Stimulated activated CD8-positive, alpha-beta memory T cell treated with anti-CD3 and anti-CD28 coated beads, Interleukin-4, amount 100 ng/mL, for 4 hours (primary cell): ENCODE measurements at regions not wholly inside any gene's neighbourhood (a gene's known extent, or its start where the extent isn't known, plus 50 kb on each side); places are given as distances from the start of the nearest gene placed in this dataset.

ENCODE experiments used
- DNase-seq, 2 donors: peaks; one replicate each; pipeline ENCODE4 v3.0.0-alpha.2; 2020; ENCODE audit warnings: low read depth in 2 of 2, low spot score in 1 of 2

DNA sequence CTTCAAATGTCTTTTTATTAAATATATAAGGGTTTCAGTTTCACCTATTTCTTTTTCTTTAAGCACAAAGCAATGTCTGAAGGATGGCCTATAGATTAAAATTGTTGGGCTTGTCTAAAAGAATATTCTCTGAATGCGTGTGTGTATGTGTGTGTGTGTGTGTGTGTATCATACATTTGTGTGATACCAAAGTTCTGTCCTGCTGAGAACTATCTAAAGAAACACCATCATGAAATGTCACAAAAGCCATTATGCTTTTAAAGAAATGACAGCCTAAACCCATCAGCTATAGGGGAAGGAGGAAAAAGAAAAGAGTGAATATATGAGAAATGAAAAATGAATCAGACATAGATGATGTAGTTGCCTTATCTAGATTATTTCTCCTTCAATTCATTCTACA, 1501.5 kb upstream of the TENM3 start:
- no peak for DNase-seq

DNA sequence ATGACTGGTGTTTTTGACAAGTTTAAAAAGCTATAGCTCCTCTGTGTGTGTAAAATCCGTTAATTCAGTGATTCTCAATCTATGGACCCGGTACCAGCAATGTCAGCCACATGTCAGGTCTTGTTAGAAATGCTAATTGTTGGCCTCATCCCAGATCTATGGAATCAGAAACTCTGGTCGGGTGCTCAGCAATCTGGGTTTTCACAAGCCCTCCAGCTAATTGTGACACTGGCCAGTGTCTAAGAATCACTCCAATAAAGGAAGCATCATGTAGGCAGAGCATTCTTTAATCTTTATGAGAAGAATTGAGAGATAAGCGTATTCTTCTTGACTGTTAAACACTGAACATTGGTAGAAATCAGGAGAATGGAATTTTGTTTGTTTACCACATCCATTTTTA, 1498.2 kb upstream of the TENM3 start:
- DNase-seq = no peak

DNA sequence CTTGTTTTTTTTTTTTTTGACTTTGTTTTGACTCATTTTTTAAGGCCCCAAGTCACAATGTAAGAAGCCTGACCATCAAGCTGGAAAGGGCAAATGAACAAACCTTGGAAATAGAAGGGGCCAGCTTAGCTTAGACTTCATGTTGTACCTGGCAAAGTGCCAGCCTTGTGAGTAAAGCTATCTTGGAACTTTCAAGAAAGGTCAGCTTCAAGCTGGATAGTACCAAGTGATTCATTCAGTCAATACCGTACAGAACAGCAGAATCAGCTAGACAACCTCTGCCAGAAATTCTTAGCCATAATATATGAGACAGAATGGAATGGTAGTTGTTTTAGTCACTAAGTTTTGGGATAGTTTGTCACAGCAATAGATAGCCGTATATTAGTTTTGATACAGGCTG, 1492.2 kb upstream of the TENM3 start:
- DNase-seq = no peak

- DNase-seq = no peak
Observed at GRCh38 chr4:180757927-180758326, 1485.3 kb upstream of the TENM3 start.

GRCh38 chr4:180766045-180766444, 1477.2 kb upstream of the TENM3 start:
- no peak for DNase-seq

GRCh38 chr4:180766944-180767729, 1476.1 kb upstream of the TENM3 start:
- DNase-seq = no peak

GRCh38 chr4:180768610-180769009, 1474.6 kb upstream of the TENM3 start:
- DNase-seq = no peak

DNA sequence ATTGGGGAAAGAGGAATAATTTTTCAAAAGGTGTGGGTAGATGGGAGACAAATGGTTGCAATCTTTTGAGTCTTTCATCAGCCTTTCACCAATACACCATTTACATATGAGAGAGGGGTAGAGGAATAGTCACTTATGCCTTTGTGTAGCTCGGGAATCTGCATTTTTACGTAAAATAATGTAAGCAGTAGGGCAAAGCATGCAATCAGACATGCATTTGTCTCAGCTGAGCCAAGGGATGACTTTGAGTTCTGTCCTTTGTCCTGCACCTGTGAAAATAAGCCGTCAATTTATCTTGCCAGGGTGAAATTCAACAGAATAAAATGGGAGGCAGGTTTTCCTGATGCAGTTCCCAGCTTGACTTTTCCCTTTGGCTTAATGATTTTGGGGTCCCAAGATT, 1473.4 kb upstream of the TENM3 start:
- no peak for DNase-seq

DNA sequence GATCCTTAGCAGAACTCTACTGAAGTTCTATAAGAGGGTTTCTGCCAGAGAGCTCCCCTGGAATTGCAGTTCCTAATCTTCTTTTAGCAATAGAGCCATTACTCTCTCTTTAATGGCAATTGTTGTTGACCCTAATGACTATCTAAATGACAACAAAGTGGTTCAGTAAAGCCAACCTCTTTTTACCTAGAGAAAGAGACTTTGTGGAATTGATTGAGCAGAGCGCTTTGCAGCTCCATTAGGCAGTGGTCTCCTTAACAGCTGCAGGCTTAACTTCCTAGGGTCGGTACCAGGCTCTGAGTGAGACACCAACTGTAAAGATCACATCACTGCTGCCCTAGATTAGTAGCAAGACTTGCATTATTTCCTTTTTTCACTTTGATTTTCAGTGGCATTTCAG, 1472.9 kb upstream of the TENM3 start:
- no peak for DNase-seq

DNA sequence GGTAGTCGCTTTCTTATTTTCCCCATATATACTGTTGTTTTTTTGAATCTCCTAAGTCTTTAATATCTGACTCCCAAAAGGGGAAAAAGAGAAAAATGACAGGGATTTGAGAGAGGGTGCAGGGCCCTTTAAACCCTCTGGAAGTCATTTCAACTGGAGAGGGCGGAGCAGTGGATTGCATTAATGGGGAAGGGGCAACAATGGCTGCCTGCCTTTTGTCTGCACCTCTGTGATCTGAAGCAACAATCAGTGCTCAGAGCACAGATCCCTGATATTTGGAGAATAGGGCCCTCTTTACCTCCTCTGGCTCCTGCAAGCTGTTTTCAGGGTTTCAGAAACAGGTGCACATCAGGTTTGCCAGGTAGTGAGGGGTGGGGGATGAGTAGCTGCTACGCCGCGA, 1458.3 kb upstream of the TENM3 start:
- no peak for DNase-seq

DNA sequence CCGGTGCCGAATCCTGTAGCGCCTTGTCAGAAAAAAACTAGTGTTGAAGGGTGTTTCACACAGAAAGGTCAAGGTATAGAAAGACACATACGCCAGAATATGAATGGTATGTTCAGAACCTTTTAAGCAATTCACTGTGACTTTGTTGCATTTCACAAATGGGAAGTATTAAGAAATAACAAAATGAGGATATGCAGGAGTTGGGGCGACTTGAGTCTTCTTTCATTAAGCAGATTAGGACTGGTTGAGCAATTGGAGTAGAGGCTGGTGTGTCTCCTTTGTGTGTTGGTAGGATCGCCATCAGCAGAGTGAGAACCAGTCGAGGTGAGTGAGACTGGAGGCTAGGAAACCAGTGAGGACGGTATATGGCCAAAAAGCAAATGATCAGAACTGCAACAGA, 1454.5 kb upstream of the TENM3 start:
- DNase-seq = no peak

GRCh38 chr4:180789929-180790328, 1453.3 kb upstream of the TENM3 start:
- DNase-seq = no peak

DNA sequence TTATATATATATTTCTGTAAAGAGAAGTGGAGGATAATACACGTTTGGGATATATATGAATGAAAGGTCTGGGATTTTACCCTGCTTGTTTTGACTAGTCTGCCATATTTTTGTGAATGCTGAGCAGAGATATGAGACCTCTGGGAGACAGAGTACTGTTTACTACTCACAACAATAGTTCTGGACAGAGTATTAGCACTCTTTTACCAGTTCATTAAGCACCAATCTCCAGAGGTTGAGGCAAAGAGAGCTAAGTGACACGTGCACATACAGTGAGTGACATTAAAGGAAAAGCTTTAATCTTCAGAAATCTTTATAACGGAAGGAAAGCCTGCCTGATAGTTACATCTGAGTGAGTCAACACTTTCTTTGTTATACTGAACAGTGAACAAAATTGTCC, 1452.7 kb upstream of the TENM3 start:
- no peak for DNase-seq

GRCh38 chr4:180792541-180792940, 1450.7 kb upstream of the TENM3 start:
- no peak for DNase-seq

DNA sequence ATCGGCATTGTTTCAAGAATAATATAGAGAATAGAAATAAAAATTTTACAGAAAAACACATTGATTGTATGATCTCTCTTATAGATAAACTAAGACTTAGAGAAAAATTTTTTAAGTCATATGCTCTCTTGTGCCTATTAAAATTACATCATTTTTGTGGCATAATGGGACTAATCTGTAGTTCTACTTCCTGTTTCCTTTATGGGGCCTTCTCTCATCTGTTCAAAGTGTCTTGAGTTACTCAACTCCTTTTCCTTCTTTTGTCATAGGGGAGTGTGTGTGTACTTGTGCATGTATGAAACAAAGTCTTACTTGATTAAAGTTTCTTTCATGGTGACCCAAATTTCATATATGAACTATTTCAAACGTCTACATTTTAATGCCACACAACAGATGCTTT, 1448.9 kb upstream of the TENM3 start:
- no peak for DNase-seq

DNA sequence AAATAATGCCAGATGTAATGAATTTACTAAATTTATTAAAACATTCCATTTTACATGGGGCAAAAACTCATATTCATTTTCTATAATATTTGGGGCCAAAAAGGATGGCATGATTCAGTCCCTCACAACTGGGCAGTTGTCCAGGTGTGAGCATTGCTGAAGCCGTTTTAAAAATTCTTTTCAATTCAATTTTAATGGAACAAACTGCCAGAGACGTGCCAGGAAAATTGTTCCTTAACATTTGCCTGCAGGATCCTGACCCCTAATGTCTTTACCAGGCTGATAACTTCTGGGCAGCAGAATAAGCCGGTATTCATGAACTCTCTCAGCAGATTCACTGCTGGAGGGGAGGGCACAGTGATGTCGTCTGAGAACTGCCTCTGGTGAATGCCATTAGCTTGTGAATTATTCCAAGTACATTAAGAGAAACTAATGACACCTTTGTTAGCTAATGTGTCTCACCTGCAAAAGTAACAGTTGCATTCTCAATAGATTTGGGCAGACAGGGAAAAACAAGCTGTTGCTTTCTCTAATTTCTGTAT, 1445.1 kb upstream of the TENM3 start:
- DNase-seq = no peak

GRCh38 chr4:180799798-180800197, 1443.4 kb upstream of the TENM3 start:
- no peak for DNase-seq

GRCh38 chr4:180805101-180805500, 1438.1 kb upstream of the TENM3 start:
- DNase-seq = no peak

GRCh38 chr4:180808862-180809261, 1434.3 kb upstream of the TENM3 start:
- no peak for DNase-seq

DNA sequence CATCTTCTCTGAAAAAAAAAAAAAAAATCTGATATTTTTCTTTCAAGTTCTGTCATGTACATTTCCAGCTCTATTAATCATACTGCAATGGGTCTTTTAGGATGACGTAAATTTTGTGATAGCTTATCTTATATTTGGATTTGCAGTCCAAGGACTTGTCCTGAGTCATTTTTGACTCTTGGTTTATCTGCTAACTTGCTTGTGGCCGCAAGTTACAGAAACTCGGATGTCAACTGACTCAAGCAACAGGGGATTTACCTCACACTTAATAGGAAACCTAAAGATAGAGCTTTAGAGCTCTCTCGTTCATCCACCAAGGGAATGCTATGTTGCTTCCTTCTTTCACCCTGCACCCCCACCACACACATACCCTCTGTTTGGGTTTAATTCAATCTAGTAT, 1433.8 kb upstream of the TENM3 start:
- DNase-seq = no peak

DNA sequence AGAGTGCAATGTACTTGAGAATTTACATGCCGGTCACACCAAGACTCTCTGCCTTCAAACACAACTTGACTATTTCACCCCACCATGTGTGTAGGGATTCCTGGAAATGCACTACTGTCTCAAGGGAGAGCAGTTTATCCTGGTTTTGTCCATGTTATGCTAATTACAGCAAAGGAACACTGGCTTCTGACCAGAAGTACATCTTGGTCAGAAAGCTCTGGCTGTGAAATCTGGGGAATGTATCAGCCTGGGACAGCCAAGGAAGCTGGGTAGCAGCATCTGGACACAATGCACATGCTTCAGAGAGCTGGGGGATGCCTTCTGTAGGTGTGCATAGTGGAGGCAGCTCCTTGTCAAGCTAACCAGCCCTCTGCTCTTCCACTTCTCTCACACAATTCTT, 1432.6 kb upstream of the TENM3 start:
- no peak for DNase-seq

DNA sequence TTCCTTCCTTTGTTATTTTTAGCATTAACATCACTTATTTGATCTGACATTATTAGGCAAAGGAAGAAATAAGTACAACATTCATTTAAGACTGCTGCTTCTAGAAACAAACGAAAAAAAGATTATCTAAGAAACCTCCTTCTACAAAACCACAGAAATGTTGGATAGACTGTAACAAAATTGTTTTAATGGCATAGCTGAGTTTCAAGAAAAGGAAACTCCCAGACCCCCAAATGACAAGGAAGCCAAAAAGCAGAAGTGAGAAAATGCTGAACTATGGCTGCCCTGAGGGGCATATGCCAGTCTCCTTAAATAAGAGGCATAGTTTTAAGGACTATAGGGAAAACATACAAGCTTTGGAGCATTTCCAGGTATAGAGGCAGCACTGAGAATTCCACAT, 1431.6 kb upstream of the TENM3 start:
- DNase-seq = no peak

DNA sequence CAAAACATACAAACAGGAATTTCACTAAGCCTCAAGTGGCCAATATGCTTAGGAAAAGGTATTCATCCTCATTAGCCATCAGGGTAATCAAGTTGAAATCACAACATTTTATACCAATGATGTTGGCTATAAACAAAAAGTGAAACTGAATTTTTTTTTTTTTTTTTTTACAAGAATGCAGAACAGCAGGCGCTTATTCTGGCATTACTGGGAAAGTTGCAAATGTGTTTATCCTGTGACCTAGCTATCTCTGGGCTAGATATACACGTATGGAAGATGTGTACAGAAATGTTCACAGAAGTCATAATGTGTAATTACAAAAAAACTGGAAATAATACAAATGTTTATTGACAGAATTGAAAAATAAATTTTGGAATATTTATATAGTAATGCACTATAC, 1430.4 kb upstream of the TENM3 start:
- DNase-seq = no peak
